ENCODE measurements at regions not wholly inside any gene's neighbourhood (a gene's known extent, or its start where the extent isn't known, plus 50 kb on each side); places are given as distances from the start of the nearest gene placed in this dataset.

GRCh38 chr5:124330595-124331220 is 415.7 kb downstream of the ZNF608 start:
- Mint-ChIP-seq H3K36me3 (ENCODE audit: insufficient read depth in 1 of 3, low read depth in 3 of 3) (peaks cover 8 to 20% (median 18%) of the 10 kb centered on the region in 3 experiments; a peak in 6 of 7 replicates), H3K4me3 (no peak overlapping the region), H3K4me1 (peaks cover 0 to 5% of the 10 kb centered on the region in 2 experiments; a peak in 1 of 4 replicates), H3K27ac (no peak overlapping the region), H3K27me3 (ENCODE audit: low read depth) (no peaks in the 10 kb centered on the region), H3K9me3 (peaks cover 17 to 20% of the 10 kb centered on the region in 2 experiments)
- H3K27me3 ChIP-seq (ENCODE audit: insufficient read depth, low read length): no peaks in the 10 kb centered on the region
- H3K18ac ChIP-seq (ENCODE audit: insufficient read length, low read depth, low read length): no peak overlapping the region
- no peak overlapping the region for H3K4ac ChIP-seq (ENCODE audit: low read depth, low read length)
- H3K4me2 ChIP-seq (ENCODE audit: insufficient read depth, insufficient read length, low read length): no peak overlapping the region
- no peaks in the 10 kb centered on the region for H3K79me2 ChIP-seq (ENCODE audit: insufficient read depth, low read length)
- no peak overlapping the region for H3K56ac ChIP-seq (ENCODE audit: insufficient read length, low read depth, low read length)
- no peak overlapping the region for H2AK5ac ChIP-seq (ENCODE audit: insufficient read length, low read length)
- H4K5ac ChIP-seq (ENCODE audit: insufficient read length, low read depth, low read length): no peak overlapping the region
- H3K23ac ChIP-seq (ENCODE audit: insufficient read length, low read depth, low read length): no peak overlapping the region
- no peak overlapping the region for H4K91ac ChIP-seq (ENCODE audit: insufficient read length, low read depth, low read length)
- no peak overlapping the region for H2AFZ ChIP-seq (ENCODE audit: low read length)
- no peak overlapping the region for H2BK15ac ChIP-seq (ENCODE audit: low read depth, low read length)
- DNase-seq: no peak
- no peaks in the 10 kb centered on the region for H3K79me1 ChIP-seq (ENCODE audit: insufficient read depth, low read depth, low read length, poor library complexity, severe bottlenecking)
- no peak overlapping the region for H2BK120ac ChIP-seq (ENCODE audit: low read depth, low read length, poor library complexity, severe bottlenecking)
- H2BK12ac ChIP-seq (ENCODE audit: insufficient read length, low read depth, low read length): no peak overlapping the region
- H3K23me2 ChIP-seq (ENCODE audit: insufficient read length, low read depth, low read length, poor library complexity, severe bottlenecking): no peaks in the 10 kb centered on the region
- no peak overlapping the region for H2BK5ac ChIP-seq (ENCODE audit: insufficient read length, low read length)
- no peak overlapping the region for H3K14ac ChIP-seq (ENCODE audit: insufficient read depth, low read length)
- H4K20me1 ChIP-seq (ENCODE audit: control insufficient read depth, insufficient read depth, insufficient read length): no peaks in the 10 kb centered on the region
- no peaks in the 10 kb centered on the region for H3K9me3 ChIP-seq (ENCODE audit: control insufficient read depth, low read depth, low read length)
- no peak overlapping the region for H3K27ac ChIP-seq (ENCODE audit: insufficient read length, low read depth, low read length)
- no peak overlapping the region for H2BK20ac ChIP-seq (ENCODE audit: low read depth, low read length, poor library complexity, severe bottlenecking)
- no peaks in the 10 kb centered on the region for H3K4me1 ChIP-seq (ENCODE audit: insufficient read depth, low read length)
- H4K8ac ChIP-seq (replicated peaks; ENCODE audit: insufficient read length, low read depth, low read length): no peak overlapping the region
- no peak overlapping the region for H3T11ph ChIP-seq (ENCODE audit: low read length)
- H3K9ac ChIP-seq (ENCODE audit: extremely low read depth, insufficient read length, low read length): no peak overlapping the region
- TF ChIP-seq CTCF (conservative IDR thresholded peaks at IDR 0.05): no peak
